HepG2 (cell line): ENCODE measurements at regions not wholly inside any gene's neighbourhood (a gene's known extent, or its start where the extent isn't known, plus 50 kb on each side); places are given as distances from the start of the nearest gene placed in this dataset.
"Not testable (repeated sequence)": the region's sequence is repeated elsewhere in the genome, so short reads cannot be mapped to it uniquely, and the experiment has no call there.

Experiments
- BCLAF1 ChIP-seq: fragments of 450-650 bp; IDR thresholded peaks from 2 replicates; pipeline ENCODE4 v1.6.1; 2017; ENCODE audit warnings: mild to moderate bottlenecking
- BHLHE40 ChIP-seq: IDR thresholded peaks from 2 replicates; pipeline ENCODE4 v1.6.1; 2011; ENCODE audit warnings: low read length, improper control_type of control experiment
- CBFB ChIP-seq: sonication (generic); formaldehyde crosslinking; IDR thresholded peaks from 2 replicates; pipeline ENCODE4 v1.4.0; 2020; ENCODE audit warnings: missing genetic modification reagents
- CTCF ChIP-seq: sonication (generic); formaldehyde crosslinking; IDR thresholded peaks from 2 replicates; pipeline ENCODE4 v1.5.0; 2020; ENCODE audit warnings: mild to moderate bottlenecking, missing genetic modification reagents, moderate library complexity
- EZH2 ChIP-seq: conservative IDR thresholded peaks from 2 replicates; pipeline ENCODE4 v1.6.1; 2012; ENCODE audit warnings: mild to moderate bottlenecking, low read depth, low read length, moderate library complexity
- HMGA1 ChIP-seq: sonication (generic); formaldehyde crosslinking; conservative IDR thresholded peaks from 2 replicates; pipeline ENCODE4 v1.4.0; 2020; ENCODE audit warnings: missing genetic modification reagents
- MNT ChIP-seq: fragments of 450-650 bp; IDR thresholded peaks from 2 replicates; pipeline ENCODE4 v1.6.1; 2016
- MTF1 ChIP-seq: sonication (generic); formaldehyde crosslinking; IDR thresholded peaks from 2 replicates; pipeline ENCODE4 v1.5.0; 2020; ENCODE audit warnings: missing genetic modification reagents
- NFIC ChIP-seq: IDR thresholded peaks from 2 replicates; pipeline ENCODE4 v1.6.1; 2012; ENCODE audit warnings: mild to moderate bottlenecking, low read length, inconsistent platforms
- SIN3A ChIP-seq: IDR thresholded peaks from 2 replicates; pipeline ENCODE4 v1.6.1; 2011; ENCODE audit warnings: low read depth, mild to moderate bottlenecking, control low read depth, low read length, borderline replicate concordance
- SMAD1 ChIP-seq: sonication (generic); formaldehyde crosslinking; IDR thresholded peaks from 2 replicates; pipeline ENCODE4 v1.4.0; 2020; ENCODE audit warnings: missing genetic modification reagents, low read depth, mild to moderate bottlenecking, borderline replicate concordance
- TF ChIP-seq, protein P1 (sequence below): sonication (generic); formaldehyde crosslinking; IDR thresholded peaks from 2 replicates; pipeline ENCODE4 v1.9.0; 2021; ENCODE audit warnings: missing genetic modification reagents, borderline replicate concordance
- TF ChIP-seq, protein P2 (sequence below): sonication (generic); formaldehyde crosslinking; IDR thresholded peaks from 2 replicates; pipeline ENCODE4 v1.5.0; 2020; ENCODE audit warnings: missing genetic modification reagents

- not testable (repeated sequence) for TF ChIP-seq BCLAF1; MTF1; EZH2; BHLHE40; HMGA1 (CRISPR knock-in tag); SIN3A; CTCF (CRISPR knock-in tag); NFIC; SMAD1; CBFB (CRISPR knock-in tag); MNT
- TF ChIP-seq, protein P1, sequence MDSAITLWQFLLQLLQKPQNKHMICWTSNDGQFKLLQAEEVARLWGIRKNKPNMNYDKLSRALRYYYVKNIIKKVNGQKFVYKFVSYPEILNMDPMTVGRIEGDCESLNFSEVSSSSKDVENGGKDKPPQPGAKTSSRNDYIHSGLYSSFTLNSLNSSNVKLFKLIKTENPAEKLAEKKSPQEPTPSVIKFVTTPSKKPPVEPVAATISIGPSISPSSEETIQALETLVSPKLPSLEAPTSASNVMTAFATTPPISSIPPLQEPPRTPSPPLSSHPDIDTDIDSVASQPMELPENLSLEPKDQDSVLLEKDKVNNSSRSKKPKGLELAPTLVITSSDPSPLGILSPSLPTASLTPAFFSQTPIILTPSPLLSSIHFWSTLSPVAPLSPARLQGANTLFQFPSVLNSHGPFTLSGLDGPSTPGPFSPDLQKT (CRISPR knock-in tag), result not testable (repeated sequence)
- TF ChIP-seq, protein P2, sequence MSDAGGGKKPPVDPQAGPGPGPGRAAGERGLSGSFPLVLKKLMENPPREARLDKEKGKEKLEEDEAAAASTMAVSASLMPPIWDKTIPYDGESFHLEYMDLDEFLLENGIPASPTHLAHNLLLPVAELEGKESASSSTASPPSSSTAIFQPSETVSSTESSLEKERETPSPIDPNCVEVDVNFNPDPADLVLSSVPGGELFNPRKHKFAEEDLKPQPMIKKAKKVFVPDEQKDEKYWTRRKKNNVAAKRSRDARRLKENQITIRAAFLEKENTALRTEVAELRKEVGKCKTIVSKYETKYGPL, result not testable (repeated sequence)
Observed at GRCh38 chr21:28034916-28035315, 957.8 kb downstream of the LTN1 start.
